ENCODE measurements at regions not wholly inside any gene's neighbourhood (a gene's known extent, or its start where the extent isn't known, plus 50 kb on each side); places are given as distances from the start of the nearest gene placed in this dataset.

DNA sequence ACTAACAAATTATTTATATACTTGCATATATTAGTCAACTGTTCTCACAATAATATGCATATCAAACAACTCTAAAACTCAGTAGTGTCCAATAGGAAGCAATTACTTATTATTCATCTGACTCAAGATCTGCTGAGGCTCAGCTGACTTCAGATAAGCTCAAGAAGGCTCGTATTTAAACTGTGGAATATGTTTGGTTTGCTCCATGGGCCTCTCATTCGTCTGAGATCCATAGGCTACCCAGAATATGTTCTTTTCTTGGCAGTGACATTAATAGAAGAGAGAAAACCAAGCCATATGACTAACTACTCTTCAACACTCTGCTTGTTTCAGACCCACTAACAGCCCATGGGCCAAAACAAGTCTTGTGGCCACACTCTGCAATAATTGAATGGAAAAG, 107.7 kb upstream of the MAP2 start:
- ChIA-PET CTCF (interaction anchor here (0.6 kb wide), 1 partner anchor 18 kb away, joined by 3 read pairs; no protein-coding TSS in a partner anchor), POLR2A (no interaction called here)
- H3K27me3 ChIP-seq (ENCODE audit: insufficient read depth), result no peaks in the 10 kb centered on the region

More for the DNA sequence above, 107.7 kb upstream of the MAP2 start:
- Histone ChIP-seq H3K9me3 (no peaks in the 10 kb centered on the region), H3K36me3 (replicated peaks in 1 of 2; ENCODE audit: control insufficient read depth in 1 of 2, insufficient read depth in 2 of 2, low read length in 1 of 2) (no peaks in the 10 kb centered on the region), H3K9me2 (no peaks in the 10 kb centered on the region), H3K9ac (no peak overlapping the region), H2AFZ (ENCODE audit: low read depth) (no peak overlapping the region), H3K4me3 (ENCODE audit: low read depth in 2 of 2, low read length in 1 of 2) (no peak overlapping the region), H3K27ac (ENCODE audit: low read depth in 2 of 2, low read length in 1 of 2) (no peak overlapping the region), H3K4me1 (ENCODE audit: control insufficient read depth in 1 of 2, insufficient read depth in 2 of 2, low read depth in 1 of 2, low read length in 1 of 2) (no peaks in the 10 kb centered on the region), H4K20me1 (ENCODE audit: insufficient read depth) (no peaks in the 10 kb centered on the region), H3F3A (replicated peaks; ENCODE audit: insufficient read depth) (no peaks in the 10 kb centered on the region), H3K79me2 (ENCODE audit: insufficient read depth) (no peaks in the 10 kb centered on the region), H3K4me2 (no peak overlapping the region)
- DNase-seq, result no peak
- 23% methylated on average over 2 of the region's 2 CpGs for whole genome bisulfite sequencing (ENCODE audit: low lambda C conversion rate)
- TF ChIP-seq, protein P1, sequence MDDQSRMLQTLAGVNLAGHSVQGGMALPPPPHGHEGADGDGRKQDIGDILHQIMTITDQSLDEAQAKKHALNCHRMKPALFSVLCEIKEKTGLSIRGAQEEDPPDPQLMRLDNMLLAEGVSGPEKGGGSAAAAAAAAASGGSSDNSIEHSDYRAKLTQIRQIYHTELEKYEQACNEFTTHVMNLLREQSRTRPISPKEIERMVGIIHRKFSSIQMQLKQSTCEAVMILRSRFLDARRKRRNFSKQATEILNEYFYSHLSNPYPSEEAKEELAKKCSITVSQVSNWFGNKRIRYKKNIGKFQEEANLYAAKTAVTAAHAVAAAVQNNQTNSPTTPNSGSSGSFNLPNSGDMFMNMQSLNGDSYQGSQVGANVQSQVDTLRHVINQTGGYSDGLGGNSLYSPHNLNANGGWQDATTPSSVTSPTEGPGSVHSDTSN (IDR thresholded peaks at IDR 0.05), result no peak
- TF ChIP-seq TCF12 (IDR thresholded peaks at IDR 0.05) (no peak), FOXM1 (IDR thresholded peaks at IDR 0.05; ENCODE audit: low read depth) (no peak), CHD2 (IDR thresholded peaks at IDR 0.05; ENCODE audit: low read length, partially characterized antibody) (no peak), SMC3 (IDR thresholded peaks at IDR 0.05; ENCODE audit: low read depth, low read length) (no peak), FOSL2 (IDR thresholded peaks at IDR 0.05; ENCODE audit: borderline replicate concordance, low read depth) (no peak), TEAD4 (IDR thresholded peaks at IDR 0.05; ENCODE audit: borderline replicate concordance, insufficient read depth) (no peak), RFX5 (IDR thresholded peaks at IDR 0.05; ENCODE audit: low read length) (no peak), GATA2 (CRISPR knock-in tag; IDR thresholded peaks at IDR 0.05) (no peak), RCOR1 (IDR thresholded peaks at IDR 0.05; ENCODE audit: low read length) (no peak), SIN3A (IDR thresholded peaks at IDR 0.05; ENCODE audit: borderline replicate concordance, low read depth, low read length) (no peak), RAD21 (IDR thresholded peaks at IDR 0.05; ENCODE audit: low read length) (no peak), ELF1 (IDR thresholded peaks at IDR 0.05) (no peak), MXI1 (IDR thresholded peaks at IDR 0.05; ENCODE audit: low read depth, low read length) (no peak), RXRA (IDR thresholded peaks at IDR 0.05; ENCODE audit: borderline replicate concordance, low read depth) (no peak)
- TF ChIP-seq, protein P2, sequence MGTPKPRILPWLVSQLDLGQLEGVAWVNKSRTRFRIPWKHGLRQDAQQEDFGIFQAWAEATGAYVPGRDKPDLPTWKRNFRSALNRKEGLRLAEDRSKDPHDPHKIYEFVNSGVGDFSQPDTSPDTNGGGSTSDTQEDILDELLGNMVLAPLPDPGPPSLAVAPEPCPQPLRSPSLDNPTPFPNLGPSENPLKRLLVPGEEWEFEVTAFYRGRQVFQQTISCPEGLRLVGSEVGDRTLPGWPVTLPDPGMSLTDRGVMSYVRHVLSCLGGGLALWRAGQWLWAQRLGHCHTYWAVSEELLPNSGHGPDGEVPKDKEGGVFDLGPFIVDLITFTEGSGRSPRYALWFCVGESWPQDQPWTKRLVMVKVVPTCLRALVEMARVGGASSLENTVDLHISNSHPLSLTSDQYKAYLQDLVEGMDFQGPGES (IDR thresholded peaks at IDR 0.05; ENCODE audit: low read depth, low read length), result no peak
- TF ChIP-seq, protein P3, sequence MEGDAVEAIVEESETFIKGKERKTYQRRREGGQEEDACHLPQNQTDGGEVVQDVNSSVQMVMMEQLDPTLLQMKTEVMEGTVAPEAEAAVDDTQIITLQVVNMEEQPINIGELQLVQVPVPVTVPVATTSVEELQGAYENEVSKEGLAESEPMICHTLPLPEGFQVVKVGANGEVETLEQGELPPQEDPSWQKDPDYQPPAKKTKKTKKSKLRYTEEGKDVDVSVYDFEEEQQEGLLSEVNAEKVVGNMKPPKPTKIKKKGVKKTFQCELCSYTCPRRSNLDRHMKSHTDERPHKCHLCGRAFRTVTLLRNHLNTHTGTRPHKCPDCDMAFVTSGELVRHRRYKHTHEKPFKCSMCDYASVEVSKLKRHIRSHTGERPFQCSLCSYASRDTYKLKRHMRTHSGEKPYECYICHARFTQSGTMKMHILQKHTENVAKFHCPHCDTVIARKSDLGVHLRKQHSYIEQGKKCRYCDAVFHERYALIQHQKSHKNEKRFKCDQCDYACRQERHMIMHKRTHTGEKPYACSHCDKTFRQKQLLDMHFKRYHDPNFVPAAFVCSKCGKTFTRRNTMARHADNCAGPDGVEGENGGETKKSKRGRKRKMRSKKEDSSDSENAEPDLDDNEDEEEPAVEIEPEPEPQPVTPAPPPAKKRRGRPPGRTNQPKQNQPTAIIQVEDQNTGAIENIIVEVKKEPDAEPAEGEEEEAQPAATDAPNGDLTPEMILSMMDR (IDR thresholded peaks at IDR 0.05), result no peak
- TF ChIP-seq, protein P4, sequence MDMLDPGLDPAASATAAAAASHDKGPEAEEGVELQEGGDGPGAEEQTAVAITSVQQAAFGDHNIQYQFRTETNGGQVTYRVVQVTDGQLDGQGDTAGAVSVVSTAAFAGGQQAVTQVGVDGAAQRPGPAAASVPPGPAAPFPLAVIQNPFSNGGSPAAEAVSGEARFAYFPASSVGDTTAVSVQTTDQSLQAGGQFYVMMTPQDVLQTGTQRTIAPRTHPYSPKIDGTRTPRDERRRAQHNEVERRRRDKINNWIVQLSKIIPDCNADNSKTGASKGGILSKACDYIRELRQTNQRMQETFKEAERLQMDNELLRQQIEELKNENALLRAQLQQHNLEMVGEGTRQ (IDR thresholded peaks at IDR 0.05; ENCODE audit: borderline replicate concordance, low read depth, low read length), result no peak
- TF ChIP-seq, protein P5, sequence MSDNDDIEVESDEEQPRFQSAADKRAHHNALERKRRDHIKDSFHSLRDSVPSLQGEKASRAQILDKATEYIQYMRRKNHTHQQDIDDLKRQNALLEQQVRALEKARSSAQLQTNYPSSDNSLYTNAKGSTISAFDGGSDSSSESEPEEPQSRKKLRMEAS (IDR thresholded peaks at IDR 0.05; ENCODE audit: low read depth), result no peak
- TF ChIP-seq, protein P6, sequence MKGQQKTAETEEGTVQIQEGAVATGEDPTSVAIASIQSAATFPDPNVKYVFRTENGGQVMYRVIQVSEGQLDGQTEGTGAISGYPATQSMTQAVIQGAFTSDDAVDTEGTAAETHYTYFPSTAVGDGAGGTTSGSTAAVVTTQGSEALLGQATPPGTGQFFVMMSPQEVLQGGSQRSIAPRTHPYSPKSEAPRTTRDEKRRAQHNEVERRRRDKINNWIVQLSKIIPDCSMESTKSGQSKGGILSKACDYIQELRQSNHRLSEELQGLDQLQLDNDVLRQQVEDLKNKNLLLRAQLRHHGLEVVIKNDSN (IDR thresholded peaks at IDR 0.05; ENCODE audit: borderline replicate concordance, low read depth), result no peak

Data from SK-N-SH (cell line).